ENCODE measurements at regions not wholly inside any gene's neighbourhood (a gene's known extent, or its start where the extent isn't known, plus 50 kb on each side); places are given as distances from the start of the nearest gene placed in this dataset.

DNA sequence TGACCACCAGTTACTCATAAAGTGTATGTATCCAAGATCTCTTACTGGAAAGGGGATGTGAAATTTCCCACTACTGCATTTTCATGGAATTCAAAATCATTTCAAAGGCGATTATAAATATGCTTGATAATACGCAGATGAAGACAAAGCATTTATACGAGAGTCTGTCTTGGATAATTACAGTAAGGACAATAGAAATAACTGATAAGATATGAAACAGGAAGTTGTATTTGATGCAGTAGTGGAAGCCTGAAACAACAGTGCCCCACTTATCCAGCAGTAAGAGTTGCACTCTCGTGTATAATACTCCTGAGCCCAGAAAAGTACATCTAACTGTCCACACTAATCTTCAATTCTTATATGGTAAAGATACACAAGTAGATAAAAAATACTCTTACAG, 188.7 kb upstream of the POU5F2 start:
- FAIRE-seq, result no peak
- no peak for DNase-seq (ENCODE audit: insufficient read length, low spot score)
- TF ChIP-seq, protein P1, sequence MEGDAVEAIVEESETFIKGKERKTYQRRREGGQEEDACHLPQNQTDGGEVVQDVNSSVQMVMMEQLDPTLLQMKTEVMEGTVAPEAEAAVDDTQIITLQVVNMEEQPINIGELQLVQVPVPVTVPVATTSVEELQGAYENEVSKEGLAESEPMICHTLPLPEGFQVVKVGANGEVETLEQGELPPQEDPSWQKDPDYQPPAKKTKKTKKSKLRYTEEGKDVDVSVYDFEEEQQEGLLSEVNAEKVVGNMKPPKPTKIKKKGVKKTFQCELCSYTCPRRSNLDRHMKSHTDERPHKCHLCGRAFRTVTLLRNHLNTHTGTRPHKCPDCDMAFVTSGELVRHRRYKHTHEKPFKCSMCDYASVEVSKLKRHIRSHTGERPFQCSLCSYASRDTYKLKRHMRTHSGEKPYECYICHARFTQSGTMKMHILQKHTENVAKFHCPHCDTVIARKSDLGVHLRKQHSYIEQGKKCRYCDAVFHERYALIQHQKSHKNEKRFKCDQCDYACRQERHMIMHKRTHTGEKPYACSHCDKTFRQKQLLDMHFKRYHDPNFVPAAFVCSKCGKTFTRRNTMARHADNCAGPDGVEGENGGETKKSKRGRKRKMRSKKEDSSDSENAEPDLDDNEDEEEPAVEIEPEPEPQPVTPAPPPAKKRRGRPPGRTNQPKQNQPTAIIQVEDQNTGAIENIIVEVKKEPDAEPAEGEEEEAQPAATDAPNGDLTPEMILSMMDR (IDR thresholded peaks at IDR 0.05; ENCODE audit: insufficient read depth, missing control alignments), result no peak

DNA sequence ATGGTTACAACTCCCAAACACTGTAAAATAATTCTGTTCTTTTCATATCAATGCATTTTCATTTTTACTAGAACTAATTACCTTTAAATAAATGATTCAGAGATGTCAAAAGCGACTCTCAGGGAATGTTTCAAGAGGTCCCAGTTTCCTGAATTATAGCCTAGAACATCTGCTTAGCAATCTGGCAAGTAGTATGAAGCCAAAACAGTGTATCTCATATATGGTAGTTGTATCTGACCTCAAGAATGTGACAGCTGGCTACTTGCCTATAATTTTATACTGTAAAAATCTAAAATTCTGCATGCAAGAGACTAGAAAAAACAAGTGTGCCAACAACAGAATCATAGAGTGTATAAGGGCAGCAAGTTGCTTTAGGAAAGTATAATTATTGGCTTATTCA, 187.7 kb upstream of the POU5F2 start:
- no peak for FAIRE-seq
- TF ChIP-seq, protein P1 (IDR thresholded peaks at IDR 0.05; ENCODE audit: insufficient read depth, missing control alignments), result no peak
- DNase-seq (ENCODE audit: insufficient read length, low spot score), result no peak

DNA sequence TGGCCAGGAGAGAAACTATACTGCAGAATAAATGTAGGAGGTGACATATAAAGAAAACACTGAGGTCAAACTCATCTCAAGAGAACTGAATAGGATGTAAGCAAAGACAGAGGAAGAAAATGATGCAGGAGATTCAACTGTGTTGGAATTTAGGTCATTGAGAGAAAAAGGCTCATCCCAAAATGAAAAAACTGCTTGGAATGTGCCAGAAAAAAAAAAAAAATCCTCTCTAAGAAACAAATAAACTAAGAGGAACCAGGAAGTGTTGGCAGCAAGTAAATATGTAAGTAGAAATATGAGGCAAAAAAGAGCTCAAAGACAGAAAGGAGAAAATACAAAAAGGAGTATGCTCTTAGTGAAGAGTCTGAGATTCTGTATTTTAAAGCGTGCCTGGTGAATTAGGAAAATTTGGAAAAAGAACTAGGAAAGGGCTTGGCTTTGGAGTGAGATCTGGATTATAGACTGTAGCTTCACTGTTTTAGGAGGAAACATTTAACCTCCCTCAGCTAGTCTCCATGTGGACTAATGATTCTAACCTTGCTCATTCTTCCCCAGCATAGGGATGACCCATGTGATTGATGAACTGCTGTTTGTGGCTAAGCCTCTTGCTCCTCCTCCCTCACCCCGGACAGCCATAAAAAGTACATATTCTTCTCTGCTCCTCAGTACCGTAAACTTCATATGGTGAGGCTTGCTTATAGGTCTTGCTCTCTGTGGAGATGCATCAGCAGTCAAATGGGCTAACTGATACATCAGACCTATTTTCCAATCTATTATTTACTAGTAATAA, 185.6 kb upstream of the POU5F2 start:
- TF ChIP-seq, protein P1 (IDR thresholded peaks at IDR 0.05; ENCODE audit: insufficient read depth, missing control alignments), result no peak
- DNase-seq (ENCODE audit: insufficient read length, low spot score), result no peak
- FAIRE-seq, result no peak

DNA sequence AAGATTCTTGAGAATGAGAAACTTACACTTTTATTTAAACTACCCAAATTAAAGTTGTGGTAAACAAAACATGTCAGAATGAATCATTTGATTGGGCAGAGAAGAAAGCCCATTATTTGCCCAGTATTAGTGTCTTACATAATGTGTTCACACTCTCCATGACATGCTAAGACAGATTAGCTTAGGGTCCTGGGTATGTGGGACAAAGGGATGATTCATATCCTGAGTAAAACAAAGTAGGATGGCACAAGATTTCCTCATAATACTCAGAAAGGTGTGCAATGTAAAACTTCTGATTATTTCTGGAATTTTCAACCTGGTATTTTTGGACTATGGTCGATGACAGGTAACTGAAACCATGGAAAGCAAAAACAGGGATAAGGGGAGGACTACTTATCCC, 183.9 kb upstream of the POU5F2 start:
- TF ChIP-seq, protein P1 (IDR thresholded peaks at IDR 0.05; ENCODE audit: insufficient read depth, missing control alignments), result no peak
- DNase-seq (ENCODE audit: insufficient read length, low spot score) (no peak), FAIRE-seq (peak; percentile 29)

GRCh38 chr5:93924628-93925027, 183.2 kb upstream of the POU5F2 start:
- TF ChIP-seq, protein P1 (IDR thresholded peaks at IDR 0.05; ENCODE audit: insufficient read depth, missing control alignments), result no peak
- FAIRE-seq (no peak), DNase-seq (ENCODE audit: insufficient read length, low spot score) (no peak)

- DNase-seq (ENCODE audit: insufficient read length, low spot score) (no peak), FAIRE-seq (no peak)
- TF ChIP-seq, protein P1 (IDR thresholded peaks at IDR 0.05; ENCODE audit: insufficient read depth, missing control alignments), result no peak
Observed at GRCh38 chr5:93922551-93922950, 181.2 kb upstream of the POU5F2 start.

DNA sequence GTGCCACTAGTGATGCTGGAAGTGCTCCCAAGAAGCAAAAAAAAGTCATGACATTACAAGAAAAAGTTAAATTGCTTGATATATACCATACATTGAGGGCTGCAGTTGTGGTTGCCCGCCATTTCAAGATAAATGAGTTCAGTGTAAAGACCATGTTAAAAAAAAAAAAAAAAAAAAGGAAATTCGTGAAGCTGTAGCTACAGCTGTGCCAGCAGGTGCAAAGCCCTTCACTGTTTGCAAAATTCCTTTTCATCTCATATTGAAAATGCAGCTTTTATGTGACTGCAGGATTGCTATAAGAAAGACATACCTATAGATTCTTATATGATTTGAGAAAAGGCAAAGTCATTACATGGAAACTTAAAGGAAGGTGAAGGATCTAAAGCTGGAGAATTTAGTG, 179.6 kb upstream of the POU5F2 start:
- FAIRE-seq (no peak), DNase-seq (ENCODE audit: insufficient read length, low spot score) (no peak)
- TF ChIP-seq, protein P1 (IDR thresholded peaks at IDR 0.05; ENCODE audit: insufficient read depth, missing control alignments), result no peak

All from D721Med (cell line).